WTC11 (cell line): ENCODE measurements at regions not wholly inside any gene's neighbourhood (a gene's known extent, or its start where the extent isn't known, plus 50 kb on each side); places are given as distances from the start of the nearest gene placed in this dataset.

ENCODE experiments used
- ATAC-seq: fragments of 200-7000 bp; cut with Tn5 transposase; 2 replicates; pipeline ENCODE4 v1.10.0; 2021; ENCODE audit warnings: mild to moderate bottlenecking, moderate library complexity
- CTCF ChIA-PET: fragments of 300-600 bp; sonication (Branson Sonifier 250); formaldehyde crosslinking; loops from one replicate; lab custom pipeline; 2021; ENCODE audit warnings: antibody characterized with exemption; lab: Charles Lee
- POLR2A ChIA-PET: fragments of 350-600 bp; sonication (Branson Sonifier 250); formaldehyde crosslinking; loops from one replicate; lab custom pipeline; 2021; ENCODE audit warnings: antibody characterized with exemption; lab: Charles Lee
- DNase-seq: peaks from one replicate; pipeline ENCODE4 v3.0.0; 2021; ENCODE audit warnings: low spot score
- H3K27ac Mint-ChIP-seq: 2 replicates; pipeline ENCODE4 v1.8.0; 2021; ENCODE audit warnings: mixed read lengths
- H3K27me3 Mint-ChIP-seq: 2 replicates; pipeline ENCODE4 v1.8.0; 2021; ENCODE audit warnings: low read depth, mild to moderate bottlenecking, moderate library complexity, mixed read lengths
- H3K36me3 Mint-ChIP-seq: 2 replicates; pipeline ENCODE4 v1.8.0; 2021; ENCODE audit warnings: mixed read lengths
- H3K4me1 Mint-ChIP-seq: 2 replicates; pipeline ENCODE4 v1.8.0; 2022; ENCODE audit warnings: mixed read lengths
- H3K4me3 Mint-ChIP-seq: 2 replicates; pipeline ENCODE4 v1.8.0; 2021; ENCODE audit warnings: mild to moderate bottlenecking, moderate library complexity, mixed read lengths
- H3K9me3 Mint-ChIP-seq: 2 replicates; pipeline ENCODE4 v1.8.0; 2021; ENCODE audit warnings: mixed read lengths
- ETV6 ChIP-seq: sonication (generic); formaldehyde crosslinking; IDR thresholded peaks from 2 replicates; pipeline ENCODE4 v1.8.1; 2022; ENCODE audit warnings: mild to moderate bottlenecking, missing genetic modification reagents
- FOXJ3 ChIP-seq: sonication (generic); formaldehyde crosslinking; IDR thresholded peaks from 2 replicates; pipeline ENCODE4 v1.9.0; 2021; ENCODE audit warnings: missing genetic modification reagents, mild to moderate bottlenecking, borderline replicate concordance
- GABPB1 ChIP-seq: sonication (generic); formaldehyde crosslinking; IDR thresholded peaks from 2 replicates; pipeline ENCODE4 v1.8.1; 2023; ENCODE audit warnings: mild to moderate bottlenecking, missing genetic modification reagents
- KAT7 ChIP-seq: sonication (generic); formaldehyde crosslinking; IDR thresholded peaks from 2 replicates; pipeline ENCODE4 v1.8.1; 2023; ENCODE audit warnings: missing genetic modification reagents, mild to moderate bottlenecking, borderline replicate concordance
- OVOL2 ChIP-seq: fragments of 250-450 bp; sonication (Bioruptor Pico); IDR thresholded peaks from 2 replicates; pipeline ENCODE4 v1.9.0; 2021; ENCODE audit warnings: mild to moderate bottlenecking, borderline replicate concordance
- RORB ChIP-seq: fragments of 250-450 bp; sonication (Bioruptor Pico); IDR thresholded peaks from 2 replicates; pipeline ENCODE4 v1.9.0; 2021; ENCODE audit warnings: mild to moderate bottlenecking
- ZNF121 ChIP-seq: sonication (generic); formaldehyde crosslinking; IDR thresholded peaks from 2 replicates; pipeline ENCODE4 v1.8.0; 2023; ENCODE audit warnings: missing genetic modification reagents
- ZNF232 ChIP-seq: sonication (generic); formaldehyde crosslinking; IDR thresholded peaks from 2 replicates; pipeline ENCODE4 v1.8.0; 2022; ENCODE audit warnings: mild to moderate bottlenecking, missing genetic modification reagents
- ZNF263 ChIP-seq: sonication (generic); formaldehyde crosslinking; IDR thresholded peaks from 2 replicates; pipeline ENCODE4 v1.8.1; 2022; ENCODE audit warnings: low read depth, mild to moderate bottlenecking, moderate library complexity, missing genetic modification reagents
- ZNF423 ChIP-seq: fragments of 250-450 bp; sonication (Bioruptor Pico); IDR thresholded peaks from 2 replicates; pipeline ENCODE4 v2.1.2; 2022; ENCODE audit warnings: mild to moderate bottlenecking, moderate library complexity
- TF ChIP-seq, protein P1 (sequence below): fragments of 250-450 bp; sonication (Bioruptor Pico); conservative IDR thresholded peaks from 2 replicates; pipeline ENCODE4 v1.9.0; 2021; ENCODE audit warnings: mild to moderate bottlenecking
- TF ChIP-seq, protein P2 (sequence below): fragments of 200-600 bp; IDR thresholded peaks from 2 replicates; pipeline ENCODE4 v1.8.0; 2022; ENCODE audit warnings: antibody characterized with exemption
- TF ChIP-seq, protein P3 (sequence below): sonication (generic); formaldehyde crosslinking; IDR thresholded peaks from 2 replicates; pipeline ENCODE4 v1.8.0; 2022; ENCODE audit warnings: mild to moderate bottlenecking, missing genetic modification reagents
- TF ChIP-seq, protein P4 (sequence below): sonication (generic); formaldehyde crosslinking; IDR thresholded peaks from 2 replicates; pipeline ENCODE4 v1.8.0; 2023; ENCODE audit warnings: mild to moderate bottlenecking, missing genetic modification reagents
- TF ChIP-seq, protein P5 (sequence below): sonication (generic); formaldehyde crosslinking; IDR thresholded peaks from 2 replicates; pipeline ENCODE4 v1.8.1; 2022; ENCODE audit warnings: low read depth, missing genetic modification reagents, borderline replicate concordance
- TF ChIP-seq, protein P6 (sequence below): fragments of 250-450 bp; sonication (Bioruptor Pico); IDR thresholded peaks from 2 replicates; pipeline ENCODE4 v1.8.0; 2021; ENCODE audit warnings: mild to moderate bottlenecking
- TF ChIP-seq, protein P7 (sequence below): sonication (generic); formaldehyde crosslinking; IDR thresholded peaks from 2 replicates; pipeline ENCODE4 v1.8.1; 2022; ENCODE audit warnings: mild to moderate bottlenecking, moderate library complexity, missing genetic modification reagents

DNA sequence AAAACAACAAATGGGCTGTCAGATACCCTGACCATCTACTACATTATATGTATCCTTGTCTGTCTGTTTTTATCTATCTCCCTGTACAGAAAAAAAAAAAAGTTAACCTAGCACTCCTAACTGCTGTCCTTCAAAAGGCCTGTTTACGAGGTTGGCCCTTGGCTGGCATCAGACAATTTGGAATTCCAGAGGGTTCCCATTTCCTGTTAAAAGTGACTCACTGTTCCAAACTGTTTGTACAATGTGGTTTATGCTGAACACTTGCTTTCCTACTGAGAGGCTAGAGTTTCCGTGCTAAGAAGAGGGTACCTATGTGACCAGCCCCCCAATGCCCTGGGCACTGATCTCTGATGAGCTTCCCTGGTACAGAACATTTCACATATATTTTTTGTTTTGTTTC lies 65.9 kb upstream of the HMGXB4 start:
- no peak overlapping the region for H3K4me3 Mint-ChIP-seq
- H3K27me3 Mint-ChIP-seq = no peaks in the 10 kb centered on the region; the same call in 1 of the 2 replicates
- POLR2A ChIA-PET = no interaction called here
- no peaks in the 10 kb centered on the region for H3K4me1 Mint-ChIP-seq
- no peak overlapping the region for H3K27ac Mint-ChIP-seq
- H3K9me3 Mint-ChIP-seq = peaks cover 24% of the 10 kb centered on the region
- DNase-seq = no peak
- CTCF ChIA-PET = no interaction called here
- ATAC-seq = no peak
- no peaks in the 10 kb centered on the region for H3K36me3 Mint-ChIP-seq
- TF ChIP-seq RORB (CRISPR knock-in tag) = no peak
- TF ChIP-seq, protein P1, sequence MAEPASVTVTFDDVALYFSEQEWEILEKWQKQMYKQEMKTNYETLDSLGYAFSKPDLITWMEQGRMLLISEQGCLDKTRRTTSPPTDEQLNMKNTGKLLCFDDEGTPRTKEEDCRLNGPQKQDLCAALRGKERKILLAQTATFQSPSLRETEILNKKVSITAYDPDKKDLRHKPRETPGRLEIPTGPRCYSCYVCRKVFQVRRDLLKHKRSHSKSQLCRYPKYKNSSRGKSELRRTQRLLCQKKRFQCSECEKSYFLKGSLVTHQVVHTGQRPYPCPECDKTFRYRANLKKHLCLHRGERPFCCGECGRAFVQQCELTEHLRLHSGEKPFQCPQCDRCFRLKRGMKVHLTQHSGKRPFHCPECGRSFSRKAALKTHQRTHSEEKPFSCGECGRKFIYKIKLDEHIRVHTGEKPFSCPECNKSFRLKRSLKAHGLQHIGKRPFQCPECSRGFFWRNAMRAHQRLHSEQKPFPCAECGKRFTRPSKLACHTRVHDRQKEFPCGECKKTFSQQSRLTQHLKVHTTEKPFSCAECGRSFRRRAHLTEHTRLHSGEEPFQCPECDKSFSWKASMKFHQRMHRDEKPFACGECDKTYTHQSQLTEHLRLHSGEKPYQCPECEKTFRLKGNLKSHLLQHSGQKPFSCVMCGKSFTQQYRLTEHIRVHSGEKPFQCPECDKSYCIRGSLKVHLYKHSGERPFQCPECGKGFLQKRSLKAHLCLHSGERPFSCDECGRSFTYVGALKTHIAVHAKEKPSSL (CRISPR knock-in tag) = no peak
- no peak for TF ChIP-seq GABPB1 (CRISPR knock-in tag)
- TF ChIP-seq ZNF423 (CRISPR knock-in tag) = no peak
- TF ChIP-seq, protein P2, sequence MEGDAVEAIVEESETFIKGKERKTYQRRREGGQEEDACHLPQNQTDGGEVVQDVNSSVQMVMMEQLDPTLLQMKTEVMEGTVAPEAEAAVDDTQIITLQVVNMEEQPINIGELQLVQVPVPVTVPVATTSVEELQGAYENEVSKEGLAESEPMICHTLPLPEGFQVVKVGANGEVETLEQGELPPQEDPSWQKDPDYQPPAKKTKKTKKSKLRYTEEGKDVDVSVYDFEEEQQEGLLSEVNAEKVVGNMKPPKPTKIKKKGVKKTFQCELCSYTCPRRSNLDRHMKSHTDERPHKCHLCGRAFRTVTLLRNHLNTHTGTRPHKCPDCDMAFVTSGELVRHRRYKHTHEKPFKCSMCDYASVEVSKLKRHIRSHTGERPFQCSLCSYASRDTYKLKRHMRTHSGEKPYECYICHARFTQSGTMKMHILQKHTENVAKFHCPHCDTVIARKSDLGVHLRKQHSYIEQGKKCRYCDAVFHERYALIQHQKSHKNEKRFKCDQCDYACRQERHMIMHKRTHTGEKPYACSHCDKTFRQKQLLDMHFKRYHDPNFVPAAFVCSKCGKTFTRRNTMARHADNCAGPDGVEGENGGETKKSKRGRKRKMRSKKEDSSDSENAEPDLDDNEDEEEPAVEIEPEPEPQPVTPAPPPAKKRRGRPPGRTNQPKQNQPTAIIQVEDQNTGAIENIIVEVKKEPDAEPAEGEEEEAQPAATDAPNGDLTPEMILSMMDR = no peak
- TF ChIP-seq ZNF232 (CRISPR knock-in tag) = no peak
- TF ChIP-seq FOXJ3 (CRISPR knock-in tag) = no peak
- no peak for TF ChIP-seq KAT7 (CRISPR knock-in tag)
- no peak for TF ChIP-seq ZNF263 (CRISPR knock-in tag)
- no peak for TF ChIP-seq ETV6
- TF ChIP-seq, protein P3, sequence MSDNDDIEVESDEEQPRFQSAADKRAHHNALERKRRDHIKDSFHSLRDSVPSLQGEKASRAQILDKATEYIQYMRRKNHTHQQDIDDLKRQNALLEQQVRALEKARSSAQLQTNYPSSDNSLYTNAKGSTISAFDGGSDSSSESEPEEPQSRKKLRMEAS = no peak
- TF ChIP-seq, protein P4, sequence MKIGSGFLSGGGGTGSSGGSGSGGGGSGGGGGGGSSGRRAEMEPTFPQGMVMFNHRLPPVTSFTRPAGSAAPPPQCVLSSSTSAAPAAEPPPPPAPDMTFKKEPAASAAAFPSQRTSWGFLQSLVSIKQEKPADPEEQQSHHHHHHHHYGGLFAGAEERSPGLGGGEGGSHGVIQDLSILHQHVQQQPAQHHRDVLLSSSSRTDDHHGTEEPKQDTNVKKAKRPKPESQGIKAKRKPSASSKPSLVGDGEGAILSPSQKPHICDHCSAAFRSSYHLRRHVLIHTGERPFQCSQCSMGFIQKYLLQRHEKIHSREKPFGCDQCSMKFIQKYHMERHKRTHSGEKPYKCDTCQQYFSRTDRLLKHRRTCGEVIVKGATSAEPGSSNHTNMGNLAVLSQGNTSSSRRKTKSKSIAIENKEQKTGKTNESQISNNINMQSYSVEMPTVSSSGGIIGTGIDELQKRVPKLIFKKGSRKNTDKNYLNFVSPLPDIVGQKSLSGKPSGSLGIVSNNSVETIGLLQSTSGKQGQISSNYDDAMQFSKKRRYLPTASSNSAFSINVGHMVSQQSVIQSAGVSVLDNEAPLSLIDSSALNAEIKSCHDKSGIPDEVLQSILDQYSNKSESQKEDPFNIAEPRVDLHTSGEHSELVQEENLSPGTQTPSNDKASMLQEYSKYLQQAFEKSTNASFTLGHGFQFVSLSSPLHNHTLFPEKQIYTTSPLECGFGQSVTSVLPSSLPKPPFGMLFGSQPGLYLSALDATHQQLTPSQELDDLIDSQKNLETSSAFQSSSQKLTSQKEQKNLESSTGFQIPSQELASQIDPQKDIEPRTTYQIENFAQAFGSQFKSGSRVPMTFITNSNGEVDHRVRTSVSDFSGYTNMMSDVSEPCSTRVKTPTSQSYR (CRISPR knock-in tag) = no peak
- TF ChIP-seq ZNF121 = no peak
- no peak for TF ChIP-seq OVOL2 (CRISPR knock-in tag)
- TF ChIP-seq, protein P5, sequence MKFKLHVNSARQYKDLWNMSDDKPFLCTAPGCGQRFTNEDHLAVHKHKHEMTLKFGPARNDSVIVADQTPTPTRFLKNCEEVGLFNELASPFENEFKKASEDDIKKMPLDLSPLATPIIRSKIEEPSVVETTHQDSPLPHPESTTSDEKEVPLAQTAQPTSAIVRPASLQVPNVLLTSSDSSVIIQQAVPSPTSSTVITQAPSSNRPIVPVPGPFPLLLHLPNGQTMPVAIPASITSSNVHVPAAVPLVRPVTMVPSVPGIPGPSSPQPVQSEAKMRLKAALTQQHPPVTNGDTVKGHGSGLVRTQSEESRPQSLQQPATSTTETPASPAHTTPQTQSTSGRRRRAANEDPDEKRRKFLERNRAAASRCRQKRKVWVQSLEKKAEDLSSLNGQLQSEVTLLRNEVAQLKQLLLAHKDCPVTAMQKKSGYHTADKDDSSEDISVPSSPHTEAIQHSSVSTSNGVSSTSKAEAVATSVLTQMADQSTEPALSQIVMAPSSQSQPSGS (CRISPR knock-in tag) = no peak
- TF ChIP-seq, protein P6, sequence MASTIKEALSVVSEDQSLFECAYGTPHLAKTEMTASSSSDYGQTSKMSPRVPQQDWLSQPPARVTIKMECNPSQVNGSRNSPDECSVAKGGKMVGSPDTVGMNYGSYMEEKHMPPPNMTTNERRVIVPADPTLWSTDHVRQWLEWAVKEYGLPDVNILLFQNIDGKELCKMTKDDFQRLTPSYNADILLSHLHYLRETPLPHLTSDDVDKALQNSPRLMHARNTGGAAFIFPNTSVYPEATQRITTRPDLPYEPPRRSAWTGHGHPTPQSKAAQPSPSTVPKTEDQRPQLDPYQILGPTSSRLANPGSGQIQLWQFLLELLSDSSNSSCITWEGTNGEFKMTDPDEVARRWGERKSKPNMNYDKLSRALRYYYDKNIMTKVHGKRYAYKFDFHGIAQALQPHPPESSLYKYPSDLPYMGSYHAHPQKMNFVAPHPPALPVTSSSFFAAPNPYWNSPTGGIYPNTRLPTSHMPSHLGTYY (CRISPR knock-in tag) = no peak
- TF ChIP-seq, protein P7, sequence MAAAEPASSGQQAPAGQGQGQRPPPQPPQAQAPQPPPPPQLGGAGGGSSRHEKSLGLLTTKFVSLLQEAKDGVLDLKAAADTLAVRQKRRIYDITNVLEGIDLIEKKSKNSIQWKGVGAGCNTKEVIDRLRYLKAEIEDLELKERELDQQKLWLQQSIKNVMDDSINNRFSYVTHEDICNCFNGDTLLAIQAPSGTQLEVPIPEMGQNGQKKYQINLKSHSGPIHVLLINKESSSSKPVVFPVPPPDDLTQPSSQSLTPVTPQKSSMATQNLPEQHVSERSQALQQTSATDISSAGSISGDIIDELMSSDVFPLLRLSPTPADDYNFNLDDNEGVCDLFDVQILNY = no peak
